ENCODE measurements at regions not wholly inside any gene's neighbourhood (a gene's known extent, or its start where the extent isn't known, plus 50 kb on each side); places are given as distances from the start of the nearest gene placed in this dataset.

DNA sequence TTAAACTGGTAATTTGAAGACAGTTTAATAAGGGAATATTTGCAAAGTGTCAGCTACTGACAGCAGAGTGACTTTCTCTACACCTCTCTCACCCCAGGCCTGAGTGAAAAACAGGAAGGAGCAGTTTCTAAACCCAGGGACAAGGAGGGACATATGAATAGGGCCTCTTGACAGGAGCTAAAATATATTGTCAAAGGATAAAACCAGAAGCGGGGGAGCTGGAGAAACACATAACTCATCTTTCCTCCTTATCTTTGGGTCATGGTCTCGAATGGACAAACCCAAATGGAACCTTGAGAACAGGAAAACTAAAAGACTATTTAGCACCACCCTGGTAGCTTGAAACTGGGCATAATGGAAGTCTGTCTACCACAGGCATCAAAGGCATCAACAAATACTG is 197.5 kb upstream of the FOXA2 start:
- TF ChIP-seq, protein P1, sequence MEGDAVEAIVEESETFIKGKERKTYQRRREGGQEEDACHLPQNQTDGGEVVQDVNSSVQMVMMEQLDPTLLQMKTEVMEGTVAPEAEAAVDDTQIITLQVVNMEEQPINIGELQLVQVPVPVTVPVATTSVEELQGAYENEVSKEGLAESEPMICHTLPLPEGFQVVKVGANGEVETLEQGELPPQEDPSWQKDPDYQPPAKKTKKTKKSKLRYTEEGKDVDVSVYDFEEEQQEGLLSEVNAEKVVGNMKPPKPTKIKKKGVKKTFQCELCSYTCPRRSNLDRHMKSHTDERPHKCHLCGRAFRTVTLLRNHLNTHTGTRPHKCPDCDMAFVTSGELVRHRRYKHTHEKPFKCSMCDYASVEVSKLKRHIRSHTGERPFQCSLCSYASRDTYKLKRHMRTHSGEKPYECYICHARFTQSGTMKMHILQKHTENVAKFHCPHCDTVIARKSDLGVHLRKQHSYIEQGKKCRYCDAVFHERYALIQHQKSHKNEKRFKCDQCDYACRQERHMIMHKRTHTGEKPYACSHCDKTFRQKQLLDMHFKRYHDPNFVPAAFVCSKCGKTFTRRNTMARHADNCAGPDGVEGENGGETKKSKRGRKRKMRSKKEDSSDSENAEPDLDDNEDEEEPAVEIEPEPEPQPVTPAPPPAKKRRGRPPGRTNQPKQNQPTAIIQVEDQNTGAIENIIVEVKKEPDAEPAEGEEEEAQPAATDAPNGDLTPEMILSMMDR (IDR thresholded peaks at IDR 0.05) = no peak
- no peak for TF ChIP-seq EZH2phosphoT487 (IDR thresholded peaks at IDR 0.05)
- TF ChIP-seq EZH2 (IDR thresholded peaks at IDR 0.05) = no peak
